ENCODE measurements at regions not wholly inside any gene's neighbourhood (a gene's known extent, or its start where the extent isn't known, plus 50 kb on each side); places are given as distances from the start of the nearest gene placed in this dataset.

- TF ChIP-seq CTCF (IDR thresholded peaks at IDR 0.05; ENCODE audit: borderline replicate concordance, control extremely low read depth, extremely low read depth, insufficient read depth, missing control alignments) = no peak
- DNase-seq (ENCODE audit: low spot score) = no peak
- in situ Hi-C loops (cut with MboI; ENCODE audit: low sequenced_read_pairs, unreplicated experiment) = no loop called here
Observed at GRCh38 chr10:28186887-28187578, 115.8 kb downstream of the MPP7 start.

- no peak for TF ChIP-seq CTCF (IDR thresholded peaks at IDR 0.05; ENCODE audit: borderline replicate concordance, control extremely low read depth, extremely low read depth, insufficient read depth, missing control alignments)
- in situ Hi-C loops (cut with MboI; ENCODE audit: low sequenced_read_pairs, unreplicated experiment) = no loop called here
- no peak for DNase-seq (ENCODE audit: low spot score)
Observed at GRCh38 chr10:28186461-28186860, 116.4 kb downstream of the MPP7 start.

GRCh38 chr10:28184810-28185209 is 118.1 kb downstream of the MPP7 start:
- no peak for DNase-seq (ENCODE audit: low spot score)
- in situ Hi-C loops (cut with MboI; ENCODE audit: low sequenced_read_pairs, unreplicated experiment) = no loop called here
- TF ChIP-seq CTCF (IDR thresholded peaks at IDR 0.05; ENCODE audit: borderline replicate concordance, control extremely low read depth, extremely low read depth, insufficient read depth, missing control alignments) = no peak

GRCh38 chr10:28181478-28182096 is 121.3 kb downstream of the MPP7 start:
- no peak for DNase-seq (ENCODE audit: low spot score)
- no peak for TF ChIP-seq CTCF (IDR thresholded peaks at IDR 0.05; ENCODE audit: borderline replicate concordance, control extremely low read depth, extremely low read depth, insufficient read depth, missing control alignments)
- in situ Hi-C loops (cut with MboI; ENCODE audit: low sequenced_read_pairs, unreplicated experiment) = no loop called here

- DNase-seq (ENCODE audit: low spot score) = no peak
- no peak for TF ChIP-seq CTCF (IDR thresholded peaks at IDR 0.05; ENCODE audit: borderline replicate concordance, control extremely low read depth, extremely low read depth, insufficient read depth, missing control alignments)
- in situ Hi-C loops (cut with MboI; ENCODE audit: low sequenced_read_pairs, unreplicated experiment) = no loop called here
Observed at GRCh38 chr10:28180654-28181053, 122.2 kb downstream of the MPP7 start.

GRCh38 chr10:28179743-28180099 is 123.1 kb downstream of the MPP7 start:
- in situ Hi-C loops (cut with MboI; ENCODE audit: low sequenced_read_pairs, unreplicated experiment) = no loop called here
- no peak for DNase-seq (ENCODE audit: low spot score)
- no peak for TF ChIP-seq CTCF (IDR thresholded peaks at IDR 0.05; ENCODE audit: borderline replicate concordance, control extremely low read depth, extremely low read depth, insufficient read depth, missing control alignments)
